Psoas muscle (tissue), 7 donors: ENCODE measurements at regions not wholly inside any gene's neighbourhood (a gene's known extent, or its start where the extent isn't known, plus 50 kb on each side); places are given as distances from the start of the nearest gene placed in this dataset.

ENCODE experiments used
- ATAC-seq, 4 donors: fragments of 200-7000 bp; cut with Tn5 transposase; one replicate each; pipeline ENCODE4 v1.9.1; 2020; ENCODE audit warnings: moderate library complexity in 3 of 4, mild to moderate bottlenecking in 2 of 4
- DNase-seq, 2 donors: peaks; one replicate each; pipeline ENCODE4 v3.0.0-alpha.2; 2020
- H3K27ac ChIP-seq: fragments of 200-600 bp; one replicate; pipeline ENCODE4 v1.8.0; 2022
- H3K27me3 ChIP-seq, 3 donors: fragments of 200-600 bp in 1 of 3; one replicate each; pipeline versions ENCODE4 v1.6.1 to v1.8.0; 2013 to 2022; ENCODE audit warnings: low read length in 2 of 3, mild to moderate bottlenecking in 2 of 3, moderate library complexity in 1 of 3; ENCODE audit not compliant: insufficient read depth in 3 of 3
- H3K36me3 ChIP-seq, 2 donors: fragments of 200-600 bp in 1 of 2; one replicate each; pipeline versions ENCODE4 v1.6.1 to v1.8.0; 2013 to 2022; ENCODE audit warnings: low read depth in 1 of 2, mild to moderate bottlenecking in 1 of 2, moderate library complexity in 1 of 2; ENCODE audit not compliant: insufficient read depth in 1 of 2
- H3K4me1 ChIP-seq: fragments of 200-600 bp; one replicate; pipeline ENCODE4 v1.8.0; 2022
- H3K4me3 ChIP-seq: fragments of 200-600 bp; one replicate; pipeline ENCODE4 v1.8.0; 2022; ENCODE audit warnings: mild to moderate bottlenecking
- H3K9me3 ChIP-seq: fragments of 200-600 bp; one replicate; pipeline ENCODE4 v1.8.0; 2022
- CTCF ChIP-seq: fragments of 200-600 bp; IDR thresholded peaks from one replicate; pipeline ENCODE4 v1.8.0; 2022; ENCODE audit warnings: antibody characterized with exemption
- WGBS, 3 donors: extraction: QIAGEN DNeasy Blood & Tissue Kit; methylation state at CpG; one replicate each; pipeline versions ENCODE4 v1.1.6 to v1.1.7; 2013; 5-methylcytosine and 5-hydroxymethylcytosine counted together
- intact Hi-C, 2 donors: fragments of 100-400 bp; cut with DNase I; formaldehyde crosslinking; loops; one replicate each; pipeline versions ENCODE4 v1.11.0 to v1.14.2; 2022
- donor health status: healthy with polysubstance abuse.
- donor health status: DM: no; HTN: no; CAD: no; lungs with moderate emphysema.
- donor health status: Bipolar disorder and iron deficiency.
- donor health status: healthy.
- donor health status: DM: yes; HTN: yes; CAD: no.
- donor health status: DM: no; HTN: no; CAD: no.
- donor health status: DM: yes; HTN: yes; CAD: no.

GRCh38 chr20:1777476-1777820, 117.8 kb upstream of the SIRPA start:
- Histone ChIP-seq H3K4me1 (peaks cover 6% of the 10 kb centered on the region), H3K27ac (no peak overlapping the region), H3K9me3 (no peaks in the 10 kb centered on the region), H3K27me3 (no peaks in the 10 kb centered on the region), H3K4me3 (peak overlapping the region; percentile 76), H3K36me3 (no peaks in the 10 kb centered on the region)
- no peak for DNase-seq
- 18 to 24% (median 22%) methylated on average over 14 of the region's 14 CpGs for WGBS, 3 donors
- ATAC-seq, result no peak
- intact Hi-C loops, result no loop called here
- TF ChIP-seq CTCF, result no peak

GRCh38 chr20:1776681-1777475, 118.3 kb upstream of the SIRPA start:
- H3K27me3 ChIP-seq, result no peaks in the 10 kb centered on the region
- H3K4me1 ChIP-seq, result peaks cover 6% of the 10 kb centered on the region
- no peak overlapping the region for H3K27ac ChIP-seq
- 1 to 3% (median 2%) methylated on average over 34 to 35 of the region's 35 CpGs for WGBS, 3 donors
- peak overlapping the region; percentile 76 for H3K4me3 ChIP-seq
- H3K36me3 ChIP-seq, result no peaks in the 10 kb centered on the region
- H3K9me3 ChIP-seq, result no peaks in the 10 kb centered on the region
- peak; percentile 90 to 93 for DNase-seq
- intact Hi-C loops, result no loop called here
- peak; percentile 97 to 99 (median 98) for ATAC-seq
- TF ChIP-seq CTCF, result peak; percentile 82

- Histone ChIP-seq H3K27ac (no peak overlapping the region), H3K27me3 (no peaks in the 10 kb centered on the region), H3K4me1 (peaks cover 6% of the 10 kb centered on the region), H3K36me3 (no peaks in the 10 kb centered on the region), H3K9me3 (no peaks in the 10 kb centered on the region), H3K4me3 (no peak overlapping the region)
- WGBS, 3 donors, result 92 to 93% (median 93%) methylated on average over 2 of the region's 2 CpGs
- intact Hi-C loops, result no loop called here
- TF ChIP-seq CTCF, result no peak
- ATAC-seq (no peak), DNase-seq (no peak)
Measured at GRCh38 chr20:1775117-1775516, 117.5 kb upstream of the SIRPG start.

- no peak for ATAC-seq
Measured at GRCh38 chr20:1774479-1774878, 116.9 kb upstream of the SIRPG start.

More at GRCh38 chr20:1774479-1774878, 116.9 kb upstream of the SIRPG start:
- DNase-seq, result no peak
- H3K27ac ChIP-seq, result no peak overlapping the region
- no peaks in the 10 kb centered on the region for H3K36me3 ChIP-seq
- no peaks in the 10 kb centered on the region for H3K9me3 ChIP-seq
- H3K27me3 ChIP-seq, result no peaks in the 10 kb centered on the region
- no peak for TF ChIP-seq CTCF
- WGBS, 3 donors, result 97 to 98% (median 97%) methylated on average over 6 of the region's 6 CpGs
- intact Hi-C loops, result no loop called here
- H3K4me3 ChIP-seq, result no peak overlapping the region
- H3K4me1 ChIP-seq, result peaks cover 6% of the 10 kb centered on the region
